PC-3 (cell line): ENCODE measurements at regions not wholly inside any gene's neighbourhood (a gene's known extent, or its start where the extent isn't known, plus 50 kb on each side); places are given as distances from the start of the nearest gene placed in this dataset.

Experiments used
- ATAC-seq: fragments of 200-7000 bp; cut with Tn5 transposase; 2 replicates; pipeline ENCODE4 v1.9.1; 2020; ENCODE audit warnings: mild to moderate bottlenecking, moderate library complexity
- BruUV-seq: library from RNA; stranded (reverse); fragments of 400-500 nt; replicated peaks from 2 replicates; lab custom pipeline; 2021; lab: Mats Ljungman, UMichigan
- CTCF ChIA-PET: fragments of 300-600 bp; sonication (Branson Sonifier 250); formaldehyde crosslinking; loops from one replicate; lab custom pipeline; 2022; ENCODE audit warnings: antibody characterized with exemption; lab: Charles Lee
- POLR2A ChIA-PET: fragments of 300-600 bp; sonication (Branson Sonifier 250); formaldehyde crosslinking; loops from one replicate; lab custom pipeline; 2022; ENCODE audit warnings: antibody characterized with exemption; ENCODE audit not compliant: unreplicated experiment; lab: Charles Lee
- DNase-seq: peaks from one replicate; pipeline ENCODE4 v3.0.0-alpha.2; 2015
- H2AFZ ChIP-seq: fragments of 300-600 bp; sonication (generic); 2 replicates; pipeline ENCODE4 v1.6.0; 2016; ENCODE audit warnings: antibody characterized with exemption, low read length
- H3F3A ChIP-seq: fragments of 300-600 bp; sonication (generic); one replicate; pipeline ENCODE4 v1.6.0; 2017; ENCODE audit warnings: antibody characterized with exemption, low read length, control low read depth, mild to moderate bottlenecking; ENCODE audit not compliant: unreplicated experiment
- H3K27ac ChIP-seq: fragments of 300-600 bp; sonication (generic); 2 replicates; pipeline ENCODE4 v1.5.1; 2016; ENCODE audit warnings: mild to moderate bottlenecking, low read length
- H3K27me3 ChIP-seq: fragments of 300-600 bp; sonication (generic); 2 replicates; pipeline ENCODE4 v1.6.1; 2016; ENCODE audit warnings: low read length, mixed read lengths
- H3K36me3 ChIP-seq: fragments of 300-600 bp; sonication (generic); 2 replicates; pipeline ENCODE4 v1.6.1; 2016; ENCODE audit warnings: low read depth, mixed run types, low read length, mixed read lengths
- H3K4me1 ChIP-seq: fragments of 300-600 bp; sonication (generic); 2 replicates; pipeline ENCODE4 v1.5.1; 2016; ENCODE audit warnings: low read length; ENCODE audit not compliant: insufficient read depth
- H3K4me2 ChIP-seq: fragments of 300-600 bp; sonication (generic); 2 replicates; pipeline ENCODE4 v1.6.0; 2016; ENCODE audit warnings: low read length
- H3K4me3 ChIP-seq: fragments of 300-600 bp; sonication (generic); 2 replicates; pipeline ENCODE4 v1.5.1; 2016; ENCODE audit warnings: mild to moderate bottlenecking, low read length, mixed read lengths
- H3K79me2 ChIP-seq: fragments of 300-600 bp; sonication (generic); 2 replicates; pipeline ENCODE4 v1.6.1; 2017; ENCODE audit warnings: low read length, mixed read lengths
- H3K9ac ChIP-seq: fragments of 300-600 bp; sonication (generic); 2 replicates; pipeline ENCODE4 v1.6.0; 2016; ENCODE audit warnings: mild to moderate bottlenecking, low read length
- H3K9me2 ChIP-seq: fragments of 300-600 bp; sonication (generic); replicated peaks from 2 replicates; pipeline ENCODE4 v1.6.1; 2016; ENCODE audit warnings: mixed run types, low read length, mixed read lengths
- H3K9me3 ChIP-seq: fragments of 300-600 bp; sonication (generic); 2 replicates; pipeline ENCODE4 v1.6.1; 2016; ENCODE audit warnings: low read length, mixed read lengths
- H4K20me1 ChIP-seq: fragments of 300-600 bp; sonication (generic); 2 replicates; pipeline ENCODE4 v1.6.1; 2016; ENCODE audit warnings: low read length, mixed read lengths
- EZH2 ChIP-seq: fragments of 300-600 bp; sonication (generic); IDR thresholded peaks from one replicate; pipeline ENCODE4 v1.6.1; 2017; ENCODE audit warnings: antibody characterized with exemption, mild to moderate bottlenecking, low read length; ENCODE audit not compliant: unreplicated experiment
- EZH2phosphoT487 ChIP-seq: fragments of 300-600 bp; sonication (generic); IDR thresholded peaks from 2 replicates; pipeline ENCODE4 v1.6.1; 2018; ENCODE audit warnings: mild to moderate bottlenecking, antibody characterized with exemption, low read length, borderline replicate concordance
- intact Hi-C: fragments of 100-400 bp; cut with micrococcal nuclease; formaldehyde crosslinking; loops from 2 replicates; pipeline ENCODE4 v1.9.0; 2023
- TF ChIP-seq, protein P1 (sequence below): fragments of 300-600 bp; sonication (generic); conservative IDR thresholded peaks from 2 replicates; pipeline ENCODE4 v1.5.1; 2017; ENCODE audit warnings: antibody characterized with exemption, low read depth, mild to moderate bottlenecking, low read length

DNA sequence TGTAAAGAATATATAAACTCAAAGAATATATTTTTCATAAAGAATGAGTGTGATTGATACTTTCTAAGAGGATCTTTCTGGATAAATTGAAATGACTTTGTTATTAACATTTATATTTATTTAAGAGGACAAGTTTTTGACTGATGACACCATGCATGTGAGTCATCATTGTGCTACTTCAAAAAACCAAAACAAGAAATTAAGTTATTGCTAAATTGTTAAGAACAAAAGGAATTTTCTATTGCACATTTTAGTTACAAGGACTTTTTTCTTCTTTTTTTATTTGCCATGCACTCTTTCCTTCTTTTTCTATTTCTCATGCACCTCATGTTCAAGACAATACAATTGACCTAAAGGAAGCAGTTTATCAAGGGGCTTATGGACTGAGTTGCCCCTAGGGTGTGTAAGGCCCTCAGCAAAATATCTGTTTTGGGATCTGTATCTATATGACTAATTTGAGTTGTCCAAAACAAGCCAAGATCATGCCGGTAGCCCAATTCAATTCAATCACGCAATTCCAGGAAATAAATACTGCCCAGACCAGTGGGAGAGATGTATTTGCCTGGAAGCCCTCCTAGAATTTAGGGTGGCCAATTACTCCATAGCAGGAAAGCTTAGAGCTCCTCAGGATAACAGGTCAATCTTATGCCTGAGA, 654.3 kb downstream of the METTL4 start:
- no peaks in the 10 kb centered on the region for H4K20me1 ChIP-seq
- no peaks in the 10 kb centered on the region; the same call in 1 of the 2 replicates for H3K27me3 ChIP-seq
- H3K4me1 ChIP-seq = no peaks in the 10 kb centered on the region
- no peak overlapping the region for H3K27ac ChIP-seq
- H3F3A ChIP-seq = no peaks in the 10 kb centered on the region
- H3K79me2 ChIP-seq = no peaks in the 10 kb centered on the region
- TF ChIP-seq, protein P1, sequence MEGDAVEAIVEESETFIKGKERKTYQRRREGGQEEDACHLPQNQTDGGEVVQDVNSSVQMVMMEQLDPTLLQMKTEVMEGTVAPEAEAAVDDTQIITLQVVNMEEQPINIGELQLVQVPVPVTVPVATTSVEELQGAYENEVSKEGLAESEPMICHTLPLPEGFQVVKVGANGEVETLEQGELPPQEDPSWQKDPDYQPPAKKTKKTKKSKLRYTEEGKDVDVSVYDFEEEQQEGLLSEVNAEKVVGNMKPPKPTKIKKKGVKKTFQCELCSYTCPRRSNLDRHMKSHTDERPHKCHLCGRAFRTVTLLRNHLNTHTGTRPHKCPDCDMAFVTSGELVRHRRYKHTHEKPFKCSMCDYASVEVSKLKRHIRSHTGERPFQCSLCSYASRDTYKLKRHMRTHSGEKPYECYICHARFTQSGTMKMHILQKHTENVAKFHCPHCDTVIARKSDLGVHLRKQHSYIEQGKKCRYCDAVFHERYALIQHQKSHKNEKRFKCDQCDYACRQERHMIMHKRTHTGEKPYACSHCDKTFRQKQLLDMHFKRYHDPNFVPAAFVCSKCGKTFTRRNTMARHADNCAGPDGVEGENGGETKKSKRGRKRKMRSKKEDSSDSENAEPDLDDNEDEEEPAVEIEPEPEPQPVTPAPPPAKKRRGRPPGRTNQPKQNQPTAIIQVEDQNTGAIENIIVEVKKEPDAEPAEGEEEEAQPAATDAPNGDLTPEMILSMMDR = no peak
- TF ChIP-seq EZH2phosphoT487 = no peak
- TF ChIP-seq EZH2 = no peak
- H3K9ac ChIP-seq = no peak overlapping the region
- H3K4me3 ChIP-seq = no peak overlapping the region
- no TSS peak for BruUV-seq
- H2AFZ ChIP-seq = no peak overlapping the region
- no peak for ATAC-seq
- no peak overlapping the region for H3K4me2 ChIP-seq
- DNase-seq = no peak
- ChIA-PET CTCF (no interaction called here), POLR2A (no interaction called here)
- intact Hi-C loops = loop anchor here (10.0 kb wide), 1 partner anchor 168 kb away; no protein-coding TSS in a partner anchor
- H3K36me3 ChIP-seq = no peaks in the 10 kb centered on the region
- H3K9me2 ChIP-seq = no peaks in the 10 kb centered on the region
- H3K9me3 ChIP-seq = 0 out of 2 replicates have a peak, but pooled peaks cover 4% of the 10 kb centered on the region

DNA sequence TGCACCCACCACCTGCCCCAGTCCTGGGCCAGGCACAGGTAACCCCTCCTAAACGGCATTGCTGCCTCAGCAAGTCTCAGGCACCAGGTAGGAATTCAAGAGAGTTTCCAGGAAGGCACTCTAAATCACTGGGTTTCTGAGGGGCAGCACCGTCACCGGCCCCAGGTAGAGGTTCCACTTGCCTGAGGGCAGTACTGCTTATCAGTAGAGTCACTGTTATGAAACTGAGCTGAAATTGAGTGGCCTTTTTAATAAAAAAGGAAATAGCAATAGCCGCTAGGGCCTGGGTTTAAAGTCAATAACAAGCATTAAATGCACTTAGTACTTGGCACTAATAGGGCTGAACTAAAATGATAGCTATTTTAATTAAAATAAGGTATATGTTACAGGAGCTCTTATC, 653.7 kb downstream of the METTL4 start:
- POLR2A ChIA-PET = no interaction called here
- H3K27ac ChIP-seq = no peak overlapping the region
- H3F3A ChIP-seq = no peaks in the 10 kb centered on the region
- CTCF ChIA-PET = no interaction called here
- DNase-seq = no peak
- H3K4me1 ChIP-seq = no peaks in the 10 kb centered on the region
- H3K9me2 ChIP-seq = no peaks in the 10 kb centered on the region
- no peaks in the 10 kb centered on the region for H3K79me2 ChIP-seq
- no peak overlapping the region for H3K9ac ChIP-seq
- H3K9me3 ChIP-seq = 0 out of 2 replicates have a peak, but pooled peaks cover 4% of the 10 kb centered on the region
- intact Hi-C loops = loop anchor here (10.0 kb wide), 1 partner anchor 167 kb away; no protein-coding TSS in a partner anchor
- no peak overlapping the region for H3K4me2 ChIP-seq
- no peak overlapping the region for H2AFZ ChIP-seq
- no peaks in the 10 kb centered on the region for H3K36me3 ChIP-seq
- H3K4me3 ChIP-seq = no peak overlapping the region
- ATAC-seq = no peak
- peaks cover 3% of the 10 kb centered on the region for H3K27me3 ChIP-seq
- no peak for TF ChIP-seq EZH2
- TF ChIP-seq EZH2phosphoT487 = no peak
- TF ChIP-seq, protein P1 = no peak
- no peaks in the 10 kb centered on the region for H4K20me1 ChIP-seq
- no TSS peak for BruUV-seq

DNA sequence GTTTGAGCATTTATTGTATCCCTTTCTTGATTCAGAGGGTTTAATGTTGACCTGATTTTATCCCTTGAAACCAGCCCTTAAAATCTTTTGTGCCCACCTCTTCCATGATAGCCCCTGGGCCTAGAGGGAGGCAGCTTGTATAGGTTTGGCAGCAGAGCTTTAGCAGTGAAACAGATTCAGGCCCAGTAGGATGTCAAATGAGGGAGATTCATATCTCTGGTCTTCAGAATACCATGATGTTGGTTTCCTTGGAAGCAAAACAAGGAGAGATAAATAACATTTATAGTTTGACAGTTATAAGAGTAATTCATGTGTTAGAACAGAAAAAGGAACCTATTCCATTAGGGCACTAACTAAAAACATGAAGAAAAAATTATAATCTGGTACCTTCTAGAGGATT, 649.2 kb downstream of the METTL4 start:
- no peak overlapping the region for H3K4me3 ChIP-seq
- POLR2A ChIA-PET = no interaction called here
- H2AFZ ChIP-seq = no peak overlapping the region
- no peaks in the 10 kb centered on the region for H3K36me3 ChIP-seq
- no peaks in the 10 kb centered on the region for H3K4me1 ChIP-seq
- H3K79me2 ChIP-seq = no peaks in the 10 kb centered on the region
- peaks cover 45% of the 10 kb centered on the region for H3K27me3 ChIP-seq
- ATAC-seq (no peak), DNase-seq (no peak)
- H3K9me2 ChIP-seq = no peaks in the 10 kb centered on the region
- H3K4me2 ChIP-seq = no peak overlapping the region
- no peak overlapping the region for H3K9ac ChIP-seq
- H3K9me3 ChIP-seq = no peaks in the 10 kb centered on the region
- H3K27ac ChIP-seq = no peak overlapping the region
- H4K20me1 ChIP-seq = no peaks in the 10 kb centered on the region
- CTCF ChIA-PET = interaction anchor here (0.5 kb wide), 1 partner anchor 1655 kb away, joined by 3 read pairs; no protein-coding TSS in a partner anchor
- no TSS peak for BruUV-seq
- TF ChIP-seq, protein P1 = no peak
- TF ChIP-seq EZH2phosphoT487 (no peak), EZH2 (no peak)
- intact Hi-C loops = no loop called here
- H3F3A ChIP-seq = no peaks in the 10 kb centered on the region
